ENCODE measurements at regions not wholly inside any gene's neighbourhood (a gene's known extent, or its start where the extent isn't known, plus 50 kb on each side); places are given as distances from the start of the nearest gene placed in this dataset.

DNA sequence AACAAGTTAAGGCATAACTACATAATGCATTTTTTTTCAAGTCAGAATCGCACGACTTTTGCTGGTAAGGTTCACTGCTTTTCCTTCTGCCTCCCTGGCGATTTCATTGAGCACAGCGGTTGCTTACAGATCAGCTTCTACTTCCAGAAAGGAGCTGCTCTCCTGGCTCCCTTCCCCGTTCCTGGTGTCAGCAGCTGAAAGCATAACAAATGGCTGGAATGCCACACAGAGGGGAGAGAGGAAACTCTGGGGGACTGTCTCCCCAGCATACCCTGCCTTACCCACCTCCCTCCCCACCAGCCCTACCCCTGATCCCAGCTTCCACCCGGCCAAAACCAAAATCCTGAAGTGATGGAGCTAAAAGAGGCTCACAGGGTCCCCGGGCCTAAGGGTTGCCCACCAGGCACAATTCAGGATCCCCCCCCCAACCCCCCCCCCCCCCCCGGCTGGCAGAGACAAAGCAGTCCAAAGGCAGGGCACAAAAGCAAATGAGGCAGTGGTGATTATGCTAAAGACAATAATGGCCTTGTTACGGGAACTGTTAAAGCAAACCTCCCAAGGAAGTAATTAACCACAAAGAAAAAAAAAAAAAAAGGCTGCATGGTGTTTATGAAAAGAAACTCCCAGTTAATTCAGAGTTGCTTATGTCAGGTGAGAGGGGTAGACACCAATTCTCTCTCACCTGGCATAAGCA lies 126.1 kb upstream of the WWC1 start:
- DNase-seq (ENCODE audit: low read depth) = no peak

DNA sequence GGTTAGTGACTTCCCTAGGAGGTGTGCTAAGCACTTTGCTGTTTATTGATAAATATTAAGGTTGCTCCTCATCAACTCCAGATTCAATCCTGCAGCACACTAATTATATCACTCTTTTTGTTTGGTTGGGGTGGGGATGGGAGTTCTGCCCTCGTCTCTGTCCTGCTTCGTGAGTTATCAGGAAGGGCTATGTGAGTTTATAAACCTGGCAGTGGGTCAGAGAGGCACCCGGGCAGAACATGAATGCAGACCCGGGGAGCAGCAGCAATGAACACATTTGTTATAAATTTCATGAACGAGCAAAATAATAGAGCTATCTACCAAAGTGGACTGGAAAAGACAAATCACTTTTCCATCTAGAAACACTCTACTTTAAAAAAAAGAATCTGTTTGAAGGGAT lies 125.5 kb upstream of the WWC1 start:
- no peak for DNase-seq (ENCODE audit: low read depth)

DNA sequence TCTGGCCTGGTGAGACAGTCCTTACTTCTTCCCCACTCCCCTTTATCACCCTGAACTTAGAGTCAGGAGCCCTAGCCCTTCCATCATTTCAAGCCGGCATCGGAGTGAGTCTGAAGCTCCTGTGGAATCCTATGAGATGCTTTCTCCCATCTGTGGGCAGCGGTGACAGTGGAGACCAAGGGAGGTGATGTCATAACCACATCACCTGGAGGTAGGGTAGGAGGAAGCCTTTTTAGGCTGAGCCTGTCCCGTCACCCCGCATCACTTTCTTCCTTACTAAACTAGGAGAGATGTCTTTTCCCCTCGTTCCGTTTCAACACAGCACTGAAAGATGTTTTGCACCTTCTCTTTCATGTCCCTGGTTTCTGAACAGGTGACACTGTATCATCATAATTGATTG lies 124.1 kb upstream of the WWC1 start:
- DNase-seq (ENCODE audit: low read depth) = no peak

DNA sequence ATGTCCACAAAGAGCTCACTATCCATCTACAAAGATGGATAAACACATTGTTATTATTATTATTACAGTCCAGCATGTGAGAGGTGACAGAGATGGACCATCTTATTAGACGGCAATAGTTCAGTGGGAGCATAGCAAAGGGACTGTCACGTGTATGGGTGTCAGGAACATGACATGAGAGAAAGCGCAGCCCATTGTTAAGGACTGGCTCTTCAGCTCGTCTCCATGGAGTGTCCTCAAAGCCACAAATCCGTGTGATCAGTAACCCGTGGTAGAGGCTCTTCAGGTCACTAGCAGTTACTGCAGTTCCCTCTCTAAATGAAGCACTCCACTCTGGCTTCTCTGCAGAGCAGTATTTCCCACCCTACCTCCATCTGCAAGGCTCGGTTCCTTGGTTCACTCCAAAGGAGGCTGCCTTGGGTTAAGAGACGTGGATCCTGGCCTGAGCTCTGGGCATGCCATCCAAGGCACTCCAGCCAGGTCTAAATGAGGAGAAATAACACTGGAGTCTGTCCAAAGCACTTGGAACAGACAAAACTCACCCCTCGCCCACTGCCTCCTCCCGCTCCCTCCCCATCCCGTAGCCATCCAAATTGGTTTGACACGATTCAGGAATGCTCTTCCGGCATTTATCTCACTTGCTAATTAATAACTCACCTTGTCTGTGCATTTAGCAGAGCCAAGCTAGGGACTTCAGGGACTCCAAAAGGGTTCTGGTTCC lies 122.3 kb upstream of the WWC1 start:
- no peak for DNase-seq (ENCODE audit: low read depth)

DNA sequence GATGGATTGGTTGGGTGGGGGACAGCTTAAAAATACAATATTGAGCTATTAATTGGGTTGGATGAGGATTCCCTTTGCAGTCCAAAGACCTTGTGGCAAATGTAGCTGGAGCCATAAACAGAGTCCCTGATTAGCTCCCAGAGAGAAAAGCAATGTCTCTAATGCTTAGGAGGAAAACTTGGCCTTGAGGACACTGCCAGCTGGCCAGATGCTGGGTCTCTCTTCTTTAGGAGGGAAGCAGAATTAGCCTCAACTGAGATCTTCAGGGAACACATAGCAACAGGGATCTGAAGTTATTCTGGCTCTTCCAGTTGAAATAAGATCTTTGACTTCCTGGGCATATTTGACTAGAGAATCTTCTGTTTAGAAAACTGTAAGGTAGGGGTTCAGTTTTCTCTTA lies 121.7 kb upstream of the WWC1 start:
- DNase-seq (ENCODE audit: low read depth) = no peak

DNA sequence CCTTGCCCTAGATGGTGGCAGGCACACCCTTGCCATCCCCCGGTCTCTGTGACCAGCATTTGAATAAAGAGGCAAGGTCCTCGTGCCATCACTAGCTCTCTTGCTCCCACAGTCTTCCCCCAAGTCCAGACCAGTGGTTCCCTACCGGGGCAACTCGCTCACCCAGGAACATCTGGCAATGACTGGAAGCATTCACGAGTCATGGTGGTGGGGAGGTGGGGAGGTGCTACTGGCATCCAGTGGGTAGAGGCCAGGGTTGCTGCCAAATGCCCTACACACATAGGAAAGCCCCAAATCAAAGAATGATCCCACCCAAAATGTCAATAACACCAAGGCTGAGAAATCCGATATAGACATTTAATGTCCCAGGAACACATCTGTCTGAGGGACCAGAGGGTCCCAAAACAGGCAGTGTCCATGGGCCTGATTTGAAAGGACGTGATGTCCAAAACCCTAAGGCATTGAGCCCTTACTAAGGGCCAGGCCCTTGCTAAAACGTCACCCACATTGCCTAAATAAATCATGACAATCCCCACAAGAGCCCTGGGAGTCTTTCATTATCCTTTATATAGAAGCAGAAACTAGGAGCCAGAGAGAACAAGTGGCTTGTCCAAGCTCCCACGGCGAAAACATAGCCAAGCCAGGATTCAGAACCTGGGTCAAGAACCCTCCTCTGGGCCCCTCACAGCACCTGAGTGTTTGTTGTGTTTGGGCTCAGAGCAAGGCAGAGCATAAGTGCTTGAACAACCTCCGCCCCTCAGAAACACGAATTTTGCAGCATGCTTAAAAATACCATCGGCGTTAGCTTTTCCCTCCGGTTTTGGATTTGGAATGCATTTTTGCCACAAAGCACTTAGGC lies 119.3 kb upstream of the WWC1 start:
- no peak for DNase-seq (ENCODE audit: low read depth)

DNA sequence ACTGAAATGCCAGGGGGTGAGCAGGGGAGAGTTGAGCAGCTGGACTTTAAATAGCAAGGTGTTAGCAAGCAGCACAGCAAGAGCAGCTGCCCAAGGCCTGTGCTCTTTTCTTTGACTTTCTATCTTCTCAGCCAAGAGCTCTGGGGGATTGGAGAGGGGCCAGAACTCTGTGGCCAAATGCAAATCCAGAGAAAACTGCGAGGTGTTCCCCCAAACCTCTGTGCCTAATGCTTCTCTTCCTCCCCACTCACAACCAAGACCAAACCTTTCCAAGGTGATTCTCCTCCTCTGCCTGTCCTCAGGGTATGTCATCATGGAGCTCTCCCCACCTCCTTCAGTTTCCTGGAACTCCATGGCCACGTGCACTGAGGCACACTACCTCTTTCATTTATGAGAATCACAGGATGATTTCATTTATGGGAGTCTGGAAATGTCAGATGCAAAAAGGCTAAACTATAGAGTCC lies 118.7 kb upstream of the WWC1 start:
- no peak for DNase-seq (ENCODE audit: low read depth)

DNA sequence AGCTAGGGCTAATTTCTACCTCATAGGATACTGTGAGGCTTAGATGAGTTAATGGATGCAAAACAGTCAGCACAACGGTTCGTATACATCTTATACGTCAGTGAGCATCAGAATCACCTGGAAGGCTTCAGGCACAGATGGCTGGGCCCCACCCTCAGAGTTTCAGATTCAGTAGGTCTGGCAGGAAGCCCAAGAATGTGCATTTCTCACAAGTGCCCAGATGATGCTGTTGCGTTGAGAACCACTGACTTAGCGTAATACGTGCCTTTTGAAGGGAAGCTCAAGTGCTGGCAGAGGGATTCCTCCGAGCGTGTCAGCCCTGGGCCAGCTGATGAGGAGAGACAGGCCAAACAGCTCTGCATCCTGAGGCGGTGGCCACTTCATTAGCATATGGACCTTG lies 117.1 kb upstream of the WWC1 start:
- DNase-seq (ENCODE audit: low read depth) = no peak

DNA sequence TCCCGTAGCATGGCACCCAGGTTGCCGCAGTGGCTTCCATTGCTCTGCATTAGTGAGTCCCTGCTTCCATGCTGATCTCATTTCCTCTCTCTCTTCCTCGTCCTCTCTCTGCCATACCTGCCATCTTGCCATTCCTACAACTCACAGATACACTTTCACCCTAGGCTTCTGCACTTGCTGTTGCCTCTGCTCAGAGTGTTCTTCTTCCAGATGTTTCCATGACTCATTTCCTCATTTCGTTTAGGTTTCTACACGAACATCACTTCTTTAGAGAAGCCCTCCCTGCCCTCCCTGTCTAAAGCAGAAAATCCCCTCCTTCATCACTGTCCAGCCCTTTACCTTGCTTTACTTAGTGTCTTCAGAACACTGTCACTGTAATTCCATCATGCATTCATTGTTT lies 115.2 kb upstream of the WWC1 start:
- DNase-seq (ENCODE audit: low read depth) = no peak

DNA sequence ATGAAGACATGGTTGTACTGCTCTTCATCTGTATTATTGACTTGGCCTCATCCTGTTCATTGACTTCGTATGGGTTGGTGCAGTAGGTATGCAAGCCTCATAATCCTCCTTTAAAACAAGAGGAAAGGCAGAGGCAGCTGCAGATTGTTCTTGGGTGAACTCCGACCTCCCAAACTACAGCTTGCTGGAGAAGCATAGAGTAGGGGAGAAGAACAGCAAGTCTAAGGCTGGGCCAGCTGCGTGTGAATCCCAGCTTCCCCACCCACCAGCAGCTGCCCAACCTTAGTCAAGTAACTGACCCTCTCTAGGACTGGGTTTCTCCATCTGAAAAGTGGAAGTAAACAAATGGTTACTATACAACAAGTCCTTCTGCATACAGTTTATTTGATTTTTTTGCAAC lies 114.5 kb upstream of the WWC1 start:
- no peak for DNase-seq (ENCODE audit: low read depth)

DNA sequence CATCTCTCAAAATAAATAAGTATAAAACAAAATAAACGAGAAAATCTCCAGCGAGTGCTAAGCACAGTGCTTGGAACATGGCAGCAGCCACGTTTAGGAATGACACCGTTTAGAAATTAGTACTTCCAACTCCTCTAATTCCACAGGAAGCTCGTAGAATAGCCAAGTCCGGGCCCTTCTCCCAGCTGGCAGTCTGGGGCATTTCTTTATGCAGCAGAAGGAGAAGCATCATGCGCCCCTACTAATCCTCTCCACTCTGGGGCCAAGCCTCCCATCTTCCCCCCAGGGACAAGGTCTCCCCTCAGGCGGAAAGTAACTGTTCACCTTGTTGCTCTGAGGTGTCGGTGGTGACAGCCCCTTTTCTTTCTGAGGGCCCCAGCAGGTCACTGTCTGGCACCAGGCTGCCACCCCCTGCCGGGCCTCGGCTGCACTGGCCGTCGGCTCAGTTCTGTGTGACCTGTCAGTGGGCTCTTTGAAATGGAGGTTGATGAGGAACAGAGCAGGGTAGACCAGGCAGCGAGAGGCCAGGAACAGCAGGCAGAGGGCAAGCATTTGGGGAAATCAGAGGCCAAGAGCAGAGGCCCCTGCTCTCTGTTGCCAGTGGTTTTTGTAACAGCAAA lies 113.5 kb upstream of the WWC1 start:
- no peak for DNase-seq (ENCODE audit: low read depth)

DNA sequence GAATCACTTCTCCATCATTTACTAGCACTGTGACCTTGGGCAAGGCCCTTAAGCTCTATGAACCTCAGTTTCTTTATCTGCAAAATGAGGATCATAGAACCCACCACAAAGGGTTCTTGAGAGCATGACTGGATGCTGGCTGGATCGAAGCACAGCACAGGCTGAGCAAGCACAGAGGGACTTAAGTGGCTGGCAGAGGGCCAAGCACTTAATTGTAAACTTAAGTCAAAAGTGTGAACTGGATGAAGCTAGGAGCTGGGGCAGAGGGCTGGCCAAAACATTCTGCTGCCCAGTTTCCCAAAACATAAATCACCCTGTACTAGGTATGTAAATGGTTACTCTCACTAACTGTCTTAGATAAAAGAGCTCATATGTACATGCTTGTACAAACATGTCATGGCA lies 112.3 kb upstream of the WWC1 start:
- DNase-seq (ENCODE audit: low read depth) = no peak

DNA sequence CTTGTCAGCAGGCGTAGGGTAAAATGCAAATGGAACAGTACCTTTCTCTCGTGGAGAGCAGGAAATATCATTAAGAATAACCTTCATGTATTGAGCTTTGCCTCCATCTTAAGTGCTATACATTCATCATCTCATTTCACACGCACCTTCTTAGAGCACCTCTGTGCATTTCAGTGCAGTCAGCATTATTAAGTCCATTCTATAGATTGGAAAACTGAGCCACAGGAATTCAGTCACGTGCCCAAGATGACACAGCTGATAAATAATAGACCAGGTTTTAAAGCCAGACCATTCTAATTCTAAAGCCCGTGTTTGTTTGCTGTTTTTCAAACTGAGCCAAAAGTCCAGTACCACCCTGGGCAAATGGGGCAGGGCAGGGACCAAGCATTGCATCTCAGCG lies 109.2 kb upstream of the WWC1 start:
- DNase-seq (ENCODE audit: low read depth) = no peak

DNA sequence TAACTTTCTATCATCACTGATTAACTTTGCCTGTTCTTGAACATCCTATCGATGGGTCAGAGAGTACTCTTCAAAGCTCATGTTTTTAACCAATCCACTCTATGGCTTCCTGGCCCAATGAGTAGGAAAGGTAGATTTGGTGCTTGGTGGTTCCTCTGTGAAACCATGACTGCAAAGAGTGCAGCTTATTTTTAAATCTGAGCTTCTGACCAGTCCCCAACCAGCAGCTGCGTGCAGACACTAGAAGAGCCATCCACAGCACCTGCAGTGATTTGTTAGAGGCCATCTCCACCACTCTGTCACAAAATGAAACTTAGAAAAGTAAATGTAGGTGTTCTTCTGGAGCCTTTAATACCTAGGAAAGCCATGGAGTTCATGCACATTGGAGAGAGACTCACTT lies 107.3 kb upstream of the WWC1 start:
- DNase-seq (ENCODE audit: low read depth) = no peak

DNA sequence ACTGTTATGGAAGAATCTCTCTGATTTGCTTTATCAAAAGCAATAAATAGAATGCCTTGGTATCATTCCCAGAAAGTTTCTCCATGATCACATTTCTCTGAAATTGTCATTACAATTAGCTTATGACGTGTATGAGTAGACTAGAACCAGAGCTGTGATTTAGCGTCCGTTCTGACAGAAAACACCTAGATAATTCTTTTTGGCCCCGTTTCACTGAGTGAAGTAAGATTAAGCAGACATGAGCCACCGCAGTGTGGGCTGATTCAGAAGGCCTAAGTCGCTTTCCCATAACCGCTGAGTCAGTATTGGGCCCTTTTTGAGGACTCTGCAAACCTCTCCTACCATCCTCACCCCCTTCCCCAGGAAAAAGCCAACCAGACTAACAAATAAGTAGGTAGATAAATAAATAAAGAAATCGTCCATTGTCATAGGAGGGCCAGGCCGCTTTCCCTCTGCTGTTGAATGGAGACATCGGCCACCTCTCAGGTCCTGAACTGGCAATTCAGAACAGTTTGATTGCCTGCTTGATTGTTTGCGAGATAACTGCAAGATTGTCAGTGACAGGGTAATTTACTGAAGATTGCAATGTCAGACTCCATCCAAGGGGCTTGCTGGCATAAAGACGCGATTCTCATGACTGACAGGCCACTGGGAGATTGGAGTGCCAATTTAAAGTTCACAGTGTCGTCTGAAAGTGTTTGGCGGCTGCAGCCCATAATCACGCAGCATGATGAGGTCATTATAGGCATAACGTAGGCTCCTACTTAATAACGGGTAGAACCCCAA lies 105.0 kb upstream of the WWC1 start:
- DNase-seq (ENCODE audit: low read depth) = no peak

DNA sequence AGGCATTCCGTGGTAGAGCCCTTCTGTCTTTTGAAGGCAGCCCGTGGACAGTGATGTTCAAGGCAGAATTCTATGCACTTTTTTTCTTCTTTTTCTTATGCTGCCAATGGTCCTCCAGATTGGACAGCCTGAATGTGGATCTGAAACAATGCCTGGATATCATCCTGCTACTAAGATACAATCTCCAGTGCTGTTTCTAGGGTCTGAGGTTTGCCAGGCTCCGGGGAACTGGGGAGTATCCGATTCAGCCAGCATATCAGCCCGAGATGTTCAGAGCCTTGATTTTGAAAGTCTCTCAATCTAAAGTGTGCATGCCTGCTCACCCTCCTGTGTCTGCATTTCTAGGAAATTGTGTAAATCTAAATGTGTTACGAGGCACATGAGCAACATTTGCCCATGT lies 103.8 kb upstream of the WWC1 start:
- DNase-seq (ENCODE audit: low read depth) = no peak

DNA sequence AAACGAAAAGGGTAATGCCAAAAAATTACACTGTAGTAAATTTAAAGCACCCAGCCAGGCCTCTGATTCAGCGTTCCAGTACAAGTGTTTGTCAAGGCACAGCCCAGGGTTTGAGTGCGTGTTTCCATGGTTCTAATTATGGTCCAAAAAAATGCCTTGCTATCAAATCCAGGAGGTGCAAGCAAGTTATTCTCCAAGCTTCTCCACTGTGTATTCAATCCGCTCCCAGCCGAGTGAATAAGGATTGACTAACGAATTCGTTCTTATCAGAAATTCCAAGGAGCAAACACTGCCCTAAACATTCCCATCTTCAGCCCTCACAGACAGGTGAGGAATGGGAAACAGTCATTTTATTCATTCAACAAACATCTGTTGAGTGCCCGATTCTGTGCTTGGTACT lies 103.3 kb upstream of the WWC1 start:
- DNase-seq (ENCODE audit: low read depth) = no peak

DNA sequence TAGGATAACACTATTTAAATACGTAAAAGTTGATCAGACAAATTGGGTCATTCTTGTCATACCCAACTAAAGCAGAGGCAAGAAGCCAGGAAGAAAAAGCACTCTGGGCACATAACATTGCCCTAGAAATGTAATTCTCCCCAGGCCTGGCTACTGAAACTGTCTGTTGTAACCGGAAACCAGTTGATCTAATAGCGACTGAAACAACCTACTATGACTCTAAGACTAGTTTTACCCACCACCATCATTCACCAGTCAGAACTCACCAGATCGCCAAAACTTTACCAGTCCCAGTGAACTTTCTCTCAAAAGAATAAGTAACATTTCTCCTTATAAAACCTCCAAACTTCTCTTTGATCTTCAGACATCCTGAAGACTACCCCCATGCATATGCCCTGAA lies 99.3 kb upstream of the WWC1 start:
- no peak for DNase-seq (ENCODE audit: low read depth)

DNA sequence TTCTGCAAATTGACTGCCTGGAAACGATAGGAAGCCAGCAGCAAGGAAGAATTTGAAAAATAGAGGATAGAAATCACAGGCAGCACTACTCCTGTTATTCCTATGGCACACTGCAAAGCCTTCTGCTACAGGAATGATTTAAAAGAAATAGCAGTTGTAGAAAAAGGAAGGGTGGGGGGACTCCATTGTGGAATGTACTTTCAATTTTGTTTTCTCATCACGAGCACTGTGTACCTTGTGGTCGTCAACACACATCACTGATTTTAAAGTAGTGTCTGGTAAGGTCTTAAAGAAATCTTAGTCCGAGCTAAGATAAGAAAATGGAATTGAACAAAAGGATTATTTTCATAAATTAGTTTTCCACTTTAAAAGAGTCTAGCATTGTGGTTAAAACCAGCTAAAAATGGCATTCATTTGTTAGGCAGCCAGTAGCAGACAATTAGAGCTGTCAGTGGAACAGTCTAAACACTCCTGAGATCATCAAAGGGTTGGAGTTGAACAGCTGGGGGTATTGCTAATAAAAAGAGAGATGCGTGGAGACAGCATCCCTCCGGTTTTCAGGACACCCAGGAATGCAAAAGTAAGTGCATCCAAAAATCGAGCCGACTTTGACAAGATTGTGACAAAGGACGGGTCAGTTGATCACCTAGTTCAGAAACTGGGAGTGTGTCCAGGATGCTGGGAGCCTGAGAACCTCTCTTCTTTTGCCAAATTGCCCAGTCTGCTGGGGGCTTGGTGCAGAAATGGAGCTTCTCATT lies 97.8 kb upstream of the WWC1 start:
- DNase-seq (ENCODE audit: low read depth) = no peak

DNA sequence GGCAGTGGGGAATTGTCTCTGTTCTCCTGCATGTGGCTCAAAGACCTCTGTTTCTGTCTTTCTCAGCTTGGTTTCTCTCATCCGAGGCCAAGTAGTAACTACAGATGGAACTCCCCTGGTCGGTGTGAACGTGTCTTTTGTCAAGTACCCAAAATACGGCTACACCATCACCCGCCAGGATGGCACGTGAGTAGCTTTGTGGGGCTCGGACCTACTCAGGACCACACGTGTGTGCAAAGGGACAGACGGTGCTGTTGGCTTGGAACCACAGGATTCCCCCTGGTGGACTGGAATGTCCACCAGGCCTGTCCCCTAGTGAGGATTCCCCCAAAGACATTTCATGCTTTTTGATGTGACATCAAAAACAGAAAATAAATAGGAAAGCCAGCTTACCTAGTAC lies 96.3 kb upstream of the WWC1 start:
- DNase-seq (ENCODE audit: low read depth) = no peak

DNA sequence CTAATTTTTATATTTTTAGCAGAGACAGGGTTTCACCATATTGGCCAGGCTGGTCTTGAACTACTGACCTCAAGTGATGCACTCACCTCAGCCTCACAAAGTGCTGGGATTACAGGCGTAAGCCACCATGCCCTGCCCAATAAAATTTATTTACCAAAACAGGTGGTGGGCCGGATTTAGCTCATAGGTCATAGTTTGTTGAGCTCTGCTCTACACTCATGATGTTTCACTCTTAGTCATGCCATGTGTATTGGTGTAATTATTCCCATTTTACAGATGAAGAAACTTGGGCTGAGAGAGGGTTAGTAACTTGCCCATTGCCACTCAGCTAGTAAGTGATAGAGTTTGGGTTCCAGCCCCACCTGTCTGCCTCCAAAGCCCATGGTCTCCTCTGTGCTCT lies 93.1 kb upstream of the WWC1 start:
- DNase-seq (ENCODE audit: low read depth) = no peak

All from fibroblast of gingiva (primary cell).